Stimulated activated CD4-positive, alpha-beta T cell treated with anti-CD3 and anti-CD28 coated beads, Interleukin-4, amount 100 ng/mL, for 1 hour (primary cell): ENCODE measurements at regions not wholly inside any gene's neighbourhood (a gene's known extent, or its start where the extent isn't known, plus 50 kb on each side); places are given as distances from the start of the nearest gene placed in this dataset.

Source experiments
- DNase-seq: peaks from one replicate; pipeline ENCODE4 v3.0.0-alpha.2; 2020

GRCh38 chr6:149150301-149150700, 167.2 kb upstream of the TAB2 start:
- no peak for DNase-seq

GRCh38 chr6:149150801-149151398, 166.6 kb upstream of the TAB2 start:
- peak; percentile 26 for DNase-seq

DNA sequence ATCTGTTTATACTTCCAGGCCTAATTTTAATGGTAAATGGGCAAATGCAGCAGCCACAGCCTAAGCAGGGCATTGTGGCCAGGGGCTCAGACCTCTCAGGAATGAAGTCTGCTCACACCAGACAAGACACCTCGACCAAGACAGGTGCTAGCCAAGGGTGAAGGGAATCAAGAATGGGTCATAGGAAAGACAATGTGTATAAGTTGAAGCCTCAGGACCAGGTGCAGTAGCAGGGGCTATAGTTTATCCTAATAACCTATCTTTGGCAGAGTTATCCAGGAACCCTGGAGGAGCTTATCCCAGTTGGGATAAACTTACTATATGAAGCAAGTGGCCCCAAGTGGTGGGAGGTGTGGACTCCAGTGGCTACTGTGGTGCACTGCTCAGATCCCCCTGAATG, 165.0 kb upstream of the TAB2 start:
- no peak for DNase-seq

DNA sequence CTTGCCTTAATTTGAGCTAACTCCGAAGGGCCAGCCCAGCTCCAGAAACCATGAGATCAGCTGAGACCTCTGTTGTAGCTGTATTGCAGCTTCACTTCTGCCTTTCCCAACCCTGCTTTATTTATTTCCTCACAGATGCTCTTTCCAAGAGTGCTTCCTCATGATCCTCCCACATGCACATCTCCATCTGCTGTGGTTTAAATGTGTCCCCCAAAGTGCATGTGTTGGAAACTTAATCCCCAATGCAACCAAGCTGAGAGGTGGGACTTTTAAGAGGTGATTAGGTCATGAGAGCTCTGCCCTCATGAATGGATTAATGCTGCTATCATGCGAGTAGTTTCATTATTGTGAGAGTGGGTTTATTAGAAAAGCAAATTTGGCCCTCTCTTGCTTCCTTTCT, 164.4 kb upstream of the TAB2 start:
- DNase-seq: no peak

DNA sequence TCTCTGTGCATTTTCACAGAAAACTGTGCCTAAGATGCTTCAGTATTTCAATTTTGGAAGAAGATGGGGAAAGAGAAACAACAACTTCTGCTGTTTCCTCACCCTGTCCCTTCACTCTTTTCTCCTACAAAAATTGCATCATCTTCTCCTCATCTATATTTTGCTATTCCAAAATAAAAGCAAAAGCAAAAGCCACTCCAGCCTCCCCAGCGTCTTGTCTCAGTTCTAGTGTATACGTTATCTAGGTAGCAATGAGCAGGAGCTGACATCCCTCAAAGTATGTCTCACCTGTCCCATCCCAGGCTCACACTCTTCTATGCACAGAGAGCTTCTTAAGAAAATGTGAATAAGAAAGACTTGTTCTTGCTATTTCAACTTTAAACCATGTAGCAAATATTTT, 163.8 kb upstream of the TAB2 start:
- DNase-seq: no peak

- DNase-seq: no peak
Measured at GRCh38 chr6:149154261-149154821, 163.2 kb upstream of the TAB2 start.

DNA sequence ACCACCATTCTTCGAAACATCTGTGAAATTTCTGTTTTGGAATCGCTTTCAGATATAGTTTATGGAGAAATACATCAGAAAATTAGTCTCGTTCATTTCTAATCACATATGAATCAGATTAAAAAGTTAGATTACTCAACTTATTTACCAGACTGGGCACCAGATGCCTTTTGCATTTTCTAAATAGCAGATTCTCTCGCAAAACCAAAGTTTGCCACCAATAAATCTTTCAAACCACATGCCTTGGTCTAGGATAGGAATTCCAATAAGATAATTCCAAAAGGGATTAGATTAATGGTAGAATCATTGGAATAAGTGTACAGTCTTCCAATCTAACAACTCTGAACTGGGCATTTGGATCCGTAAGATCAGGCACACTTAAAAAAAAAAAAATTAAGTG, 160.4 kb upstream of the TAB2 start:
- DNase-seq: no peak

- DNase-seq: no peak
Measured at GRCh38 chr6:149158076-149158475, 159.4 kb upstream of the TAB2 start.

DNA sequence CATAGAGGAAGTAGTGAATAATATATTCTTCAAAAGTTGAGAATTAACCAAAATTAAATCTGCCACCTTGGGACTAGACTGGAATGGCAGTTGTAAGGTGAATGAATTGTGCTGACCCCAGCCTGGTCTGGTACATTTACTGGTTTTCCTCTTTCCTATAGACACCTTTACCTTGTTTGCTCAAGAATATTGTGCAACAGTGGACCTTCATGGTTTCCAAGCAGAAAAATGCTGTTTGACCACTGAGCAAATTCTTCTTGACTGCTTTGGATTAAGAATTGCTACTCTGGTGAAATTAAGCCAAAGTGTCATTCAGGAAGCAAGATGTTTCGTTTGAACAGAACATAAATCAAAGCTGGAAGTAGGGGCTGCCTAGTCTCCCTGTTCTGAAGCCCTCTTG, 156.6 kb upstream of the TAB2 start:
- no peak for DNase-seq

DNA sequence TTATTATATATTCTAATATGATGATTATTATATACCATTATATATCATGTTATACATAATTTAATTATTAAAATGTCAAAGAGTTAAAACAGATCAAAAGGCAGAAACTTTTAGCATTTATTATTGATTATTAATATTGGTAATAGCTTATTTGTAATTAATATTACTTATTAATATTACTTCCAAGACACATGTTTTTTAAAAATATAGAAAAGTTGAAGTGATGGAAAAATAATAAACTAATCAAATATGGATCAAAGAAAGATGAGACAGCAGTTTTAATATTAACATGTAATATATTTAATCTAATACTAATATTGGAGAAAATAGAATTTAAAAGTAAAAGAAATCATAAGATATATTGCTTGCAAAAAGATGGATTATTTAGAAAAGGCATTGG, 154.6 kb upstream of the TAB2 start:
- no peak for DNase-seq

DNA sequence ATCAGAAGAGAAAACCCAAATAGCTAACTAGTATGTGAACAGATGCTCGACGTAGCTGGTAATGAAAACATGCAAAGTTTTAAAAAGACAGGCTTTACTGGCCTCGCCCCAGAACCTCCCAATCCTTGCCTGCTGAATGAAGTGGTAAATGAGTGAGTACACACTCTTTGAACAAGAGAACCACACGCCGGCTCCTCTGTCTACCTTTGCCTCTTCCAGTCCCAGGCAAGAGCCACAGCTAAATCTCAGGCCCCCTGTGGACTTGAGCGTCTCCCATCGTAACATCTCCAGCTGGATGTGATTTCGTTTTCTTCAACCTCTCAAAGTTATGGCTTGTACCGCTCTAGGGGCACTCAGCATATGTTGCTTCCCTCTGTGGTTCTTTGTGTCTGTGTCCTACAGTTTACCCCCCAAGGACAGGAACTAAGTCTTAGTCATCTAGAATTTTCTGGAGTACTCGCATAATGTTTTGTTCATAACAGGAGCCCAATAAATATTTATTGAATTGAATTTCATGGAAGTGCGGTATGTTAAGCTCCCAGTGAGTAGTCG, 153.2 kb upstream of the TAB2 start:
- DNase-seq: no peak

DNA sequence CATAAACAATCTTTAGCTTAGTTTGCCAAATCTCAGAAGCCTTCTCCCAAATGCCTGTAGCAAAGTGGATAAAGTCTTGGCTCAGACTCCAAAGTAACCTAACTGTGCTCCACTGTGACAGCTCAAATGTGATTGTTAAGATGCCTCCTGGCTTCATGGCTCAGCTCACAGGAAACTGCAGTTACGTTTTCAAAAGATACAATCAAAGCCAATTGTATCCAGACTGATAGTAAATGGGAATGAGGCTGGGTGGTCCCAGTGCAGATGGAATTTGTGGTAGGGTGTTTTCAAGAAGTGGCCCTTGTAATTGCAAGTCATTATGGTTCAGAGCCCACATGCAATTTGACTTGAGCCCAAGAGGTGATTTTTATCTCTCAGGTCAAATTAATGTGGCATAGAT, 151.2 kb upstream of the TAB2 start:
- DNase-seq: no peak

GRCh38 chr6:149166747-149167146, 150.8 kb upstream of the TAB2 start:
- DNase-seq: no peak

DNA sequence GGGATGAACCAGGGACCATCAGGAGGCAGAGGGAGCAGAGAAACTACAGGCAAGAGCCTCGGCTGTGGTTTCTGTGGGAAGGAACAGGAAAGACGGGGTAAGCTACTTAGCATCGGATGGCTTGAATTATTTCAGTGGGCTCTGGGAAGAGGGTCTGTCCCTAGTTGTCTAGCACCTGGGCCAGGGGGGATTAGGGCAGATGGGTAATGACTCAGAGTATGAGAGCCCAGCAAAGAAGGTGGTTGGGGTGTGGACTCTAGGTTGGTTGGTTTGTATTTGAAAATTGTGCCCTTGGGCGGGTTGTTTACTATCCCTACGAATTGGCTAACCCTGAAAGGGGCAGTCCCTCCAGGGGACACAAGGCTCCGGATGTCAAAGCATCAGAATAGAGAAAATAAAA, 148.5 kb upstream of the TAB2 start:
- DNase-seq: no peak

- no peak for DNase-seq
Measured at GRCh38 chr6:149169761-149170511, 147.6 kb upstream of the TAB2 start.

GRCh38 chr6:149170564-149171452, 146.7 kb upstream of the TAB2 start:
- no peak for DNase-seq

- DNase-seq: no peak
Measured at GRCh38 chr6:149173222-149173621, 144.3 kb upstream of the TAB2 start.

DNA sequence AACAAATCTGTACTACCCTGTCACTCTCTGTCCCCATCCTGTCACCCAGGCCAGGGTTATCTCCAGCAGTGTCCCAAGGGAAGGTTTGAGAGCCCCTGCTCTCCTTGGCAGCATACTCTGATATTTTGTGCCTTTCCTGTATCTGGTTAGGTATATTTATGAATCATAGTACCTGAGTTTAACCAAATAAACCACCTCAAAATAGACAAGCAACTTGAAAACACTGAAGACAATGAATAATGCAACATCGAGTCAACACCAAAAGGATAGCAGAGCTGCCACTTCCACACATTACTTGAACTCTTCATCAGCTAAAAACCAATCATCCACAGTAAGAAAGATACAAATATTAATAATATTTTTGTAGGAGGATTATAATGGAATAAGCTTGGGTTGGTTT, 142.6 kb upstream of the TAB2 start:
- no peak for DNase-seq

DNA sequence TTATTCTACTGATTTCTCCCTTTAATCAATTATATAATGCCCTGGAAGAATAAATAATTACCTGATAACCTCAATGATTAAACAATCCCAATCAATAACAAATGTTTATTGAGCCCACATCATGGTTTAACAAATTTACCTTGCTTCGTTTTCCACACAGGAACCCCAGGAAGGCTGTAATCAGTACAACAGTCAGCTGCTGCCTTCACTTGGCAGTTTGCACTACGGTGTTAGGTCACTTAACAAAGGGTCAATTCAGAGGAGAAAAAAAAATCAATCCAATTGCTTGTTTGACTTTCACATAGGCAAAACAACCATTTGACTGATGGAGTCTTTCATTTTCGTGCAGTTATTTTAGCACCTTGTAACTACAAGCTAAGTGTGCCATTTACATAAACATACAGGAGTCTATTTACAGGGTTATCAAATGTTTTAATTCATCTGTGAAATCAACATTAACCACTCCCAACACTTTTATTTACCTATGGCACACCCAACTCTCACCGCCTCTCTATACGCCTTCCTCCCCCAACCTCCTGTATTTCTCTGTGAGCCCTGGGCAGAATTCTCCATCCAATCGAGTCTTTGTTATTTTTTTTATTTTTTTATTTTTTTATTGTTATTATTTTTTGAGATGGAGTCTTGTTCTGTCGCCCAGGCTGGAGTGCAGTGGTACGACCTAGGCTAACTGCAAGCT, 140.4 kb upstream of the TAB2 start:
- no peak for DNase-seq

- DNase-seq: no peak
Measured at GRCh38 chr6:149179431-149179830, 138.1 kb upstream of the TAB2 start.

- DNase-seq: no peak
Measured at GRCh38 chr6:149181304-149181703, 136.2 kb upstream of the TAB2 start.

DNA sequence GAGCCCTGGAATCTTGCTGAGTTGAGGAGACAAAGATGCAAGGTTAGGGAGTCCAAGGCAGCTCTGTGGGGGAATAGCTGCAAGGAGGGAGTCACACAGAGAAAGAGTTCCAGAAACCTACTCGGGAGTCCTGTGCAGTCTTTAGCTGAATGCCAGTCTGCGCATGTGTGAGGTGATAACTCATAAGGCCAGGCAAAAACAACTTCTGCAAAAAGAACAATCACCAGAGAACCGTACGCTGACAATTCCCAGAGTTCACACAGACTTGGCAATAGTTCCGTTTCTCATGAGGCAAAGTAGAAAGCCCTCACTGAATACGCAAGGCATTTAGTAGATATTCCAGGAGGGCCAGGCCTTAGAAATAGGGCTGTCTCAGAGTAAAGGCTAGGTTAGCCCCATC, 135.2 kb upstream of the TAB2 start:
- no peak for DNase-seq

GRCh38 chr6:149184523-149184922, 133.0 kb upstream of the TAB2 start:
- DNase-seq: no peak
